ENCODE measurements at regions not wholly inside any gene's neighbourhood (a gene's known extent, or its start where the extent isn't known, plus 50 kb on each side); places are given as distances from the start of the nearest gene placed in this dataset.

DNA sequence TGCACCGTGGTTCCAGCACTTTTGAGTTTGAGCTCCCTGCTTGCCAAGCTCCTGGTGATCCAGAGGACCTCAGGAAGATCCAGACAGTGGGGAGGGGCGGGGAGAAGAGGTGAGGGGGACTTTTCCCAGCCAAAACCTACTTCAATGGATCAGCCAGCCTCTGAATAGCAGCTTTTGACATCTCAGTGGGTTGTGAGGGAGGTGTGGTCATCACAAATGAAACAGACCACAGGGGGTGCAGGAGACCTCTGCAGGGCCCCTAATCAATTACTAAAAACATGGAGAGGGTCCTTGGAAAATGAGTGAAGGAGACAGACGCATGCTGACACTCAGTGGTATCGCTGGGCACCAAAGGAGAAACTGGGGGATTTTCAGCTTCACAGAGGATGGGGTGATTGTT is 372.7 kb downstream of the ZNF521 start:
- DNase-seq (ENCODE audit: low spot score) (no peak), FAIRE-seq (no peak)

DNA sequence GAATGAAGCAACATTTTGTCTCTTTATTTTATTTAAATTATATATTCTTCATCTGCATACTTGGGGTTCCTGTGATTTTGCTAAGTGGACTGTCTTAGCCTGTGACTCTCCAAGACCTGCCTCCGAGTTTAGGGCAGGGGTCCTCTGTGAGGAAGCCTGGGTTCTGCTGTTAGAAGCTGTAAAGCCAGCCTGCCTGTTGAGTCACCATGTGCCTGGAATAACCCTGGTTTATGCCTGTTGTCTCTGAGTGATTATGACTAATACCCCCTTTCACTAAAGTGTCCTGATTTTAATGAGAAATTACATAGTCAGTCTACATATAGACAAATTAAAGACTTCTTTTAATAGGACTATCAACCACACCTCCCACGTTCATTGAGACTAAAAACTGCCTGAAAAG is 369.1 kb downstream of the ZNF521 start:
- DNase-seq (ENCODE audit: low spot score): no peak
- no peak for FAIRE-seq

DNA sequence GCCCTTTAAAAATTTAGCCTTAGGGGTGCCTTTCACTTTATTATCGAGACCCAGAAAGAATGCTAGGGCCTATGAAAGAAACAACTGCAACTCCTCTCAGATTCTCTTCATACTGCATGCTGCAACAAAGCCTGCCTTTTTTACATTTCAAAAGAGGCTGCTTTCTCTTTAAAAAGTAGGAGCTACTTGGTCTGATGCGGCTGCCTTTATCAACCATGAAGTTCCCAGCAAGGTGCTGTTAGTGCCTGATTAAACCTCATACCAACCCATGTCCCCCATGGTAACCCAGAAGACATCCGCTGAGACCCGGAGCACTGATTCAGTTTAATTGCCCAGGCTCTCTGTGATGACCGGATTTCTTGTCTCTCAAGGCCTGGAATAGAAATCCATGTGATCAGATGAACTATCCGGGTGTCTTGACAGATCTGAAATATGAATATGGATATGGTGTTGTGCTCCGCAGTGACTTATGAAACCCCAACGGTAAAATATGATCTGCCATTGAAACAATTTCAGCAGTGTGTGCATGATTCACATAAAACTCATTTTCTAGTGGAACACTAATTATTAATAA is 368.3 kb downstream of the ZNF521 start:
- DNase-seq (ENCODE audit: low spot score): no peak
- FAIRE-seq: no peak

DNA sequence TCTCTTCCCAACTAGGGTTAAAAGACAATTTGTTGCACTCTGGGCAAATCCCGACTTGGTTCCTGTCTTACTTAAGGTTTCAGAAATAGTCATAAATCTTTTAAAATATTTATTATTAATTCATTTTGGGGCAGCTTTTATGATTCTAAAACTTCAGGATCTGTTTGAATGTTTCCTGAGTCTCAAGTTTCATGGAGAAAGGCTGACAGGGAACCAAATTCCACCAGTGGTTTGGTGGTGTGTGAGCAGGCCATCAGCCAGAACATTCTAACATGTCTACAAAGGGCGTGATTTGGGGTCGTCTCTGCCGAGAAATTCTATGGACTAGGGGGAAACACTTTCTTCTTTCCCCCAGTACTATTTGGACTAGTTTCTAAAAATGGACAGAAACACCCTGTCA is 366.4 kb downstream of the ZNF521 start:
- FAIRE-seq (no peak), DNase-seq (ENCODE audit: low spot score) (no peak)

DNA sequence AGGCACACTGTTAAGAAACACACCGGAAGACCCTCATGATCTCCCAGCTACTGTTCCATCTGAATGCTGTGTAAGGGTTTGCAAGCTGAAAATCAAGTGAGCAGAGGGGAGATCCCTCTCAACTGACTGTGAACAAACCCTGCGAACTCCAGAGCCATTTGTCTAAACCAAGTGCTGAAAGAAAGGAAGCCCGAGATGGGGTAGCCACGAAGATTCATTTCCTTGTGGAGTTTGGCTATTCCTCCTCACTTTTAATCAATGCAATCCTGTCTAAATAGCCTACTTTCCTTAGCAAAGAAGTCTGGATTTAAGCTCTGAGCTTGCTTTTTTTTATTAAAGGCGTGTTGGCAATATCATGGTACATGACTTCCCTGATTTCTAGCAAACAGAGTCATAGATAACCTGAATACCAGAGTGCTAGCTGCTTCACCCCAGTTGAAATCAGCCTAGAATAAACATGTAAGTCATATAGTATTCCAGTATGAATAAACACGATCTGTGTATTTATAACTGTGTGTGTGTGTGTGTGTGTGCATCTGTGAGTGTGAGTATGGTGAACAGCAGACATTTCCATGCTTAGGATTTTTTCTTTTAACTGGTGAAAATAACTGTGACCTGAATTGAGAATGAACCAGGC is 365.2 kb downstream of the ZNF521 start:
- no peak for DNase-seq (ENCODE audit: low spot score)
- no peak for FAIRE-seq

DNA sequence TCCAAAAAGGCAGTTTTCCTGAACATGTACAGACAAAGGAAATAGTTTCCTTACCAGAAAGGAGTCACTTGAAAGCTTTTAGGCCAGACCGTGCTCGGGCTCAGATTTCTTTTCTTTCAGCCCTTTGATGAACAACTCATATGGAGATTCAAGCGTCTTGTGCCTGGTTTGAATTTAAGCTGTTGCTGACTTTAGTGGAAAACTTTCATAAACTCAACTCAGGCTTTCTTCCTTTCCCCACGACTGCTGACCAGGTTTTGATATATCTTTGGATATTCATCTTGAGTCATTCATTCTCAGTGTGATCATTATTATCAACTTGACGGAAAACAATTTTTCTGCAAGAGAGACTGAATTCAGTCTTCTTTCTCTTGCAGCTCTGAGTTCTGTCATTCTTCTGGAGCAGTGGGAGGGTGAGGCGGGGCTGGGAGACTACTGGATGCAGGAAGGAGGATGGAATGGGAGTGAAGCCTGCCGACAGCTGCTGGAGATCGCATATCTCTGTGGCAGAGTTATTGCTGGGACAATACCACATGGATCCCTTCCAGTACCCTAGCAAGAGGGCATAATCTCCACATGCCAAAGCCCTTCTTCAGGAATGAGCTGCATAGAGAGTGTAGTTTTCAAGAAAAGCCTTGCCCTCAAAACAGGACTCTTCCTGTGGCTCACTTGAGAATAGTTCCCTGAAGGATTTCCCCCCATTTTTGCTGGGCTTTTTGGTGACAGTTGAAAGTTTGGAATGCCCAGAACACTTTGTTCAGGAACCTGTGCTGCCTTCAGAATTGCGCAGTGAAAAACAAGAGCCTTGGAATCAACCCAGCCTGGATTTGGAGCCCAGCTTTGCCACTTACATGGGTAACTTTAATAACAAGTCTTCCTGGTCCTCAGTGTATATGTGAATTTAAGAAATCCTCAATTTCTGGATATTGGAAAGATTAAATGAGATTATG is 364.4 kb downstream of the ZNF521 start:
- FAIRE-seq (no peak), DNase-seq (ENCODE audit: low spot score) (no peak)

DNA sequence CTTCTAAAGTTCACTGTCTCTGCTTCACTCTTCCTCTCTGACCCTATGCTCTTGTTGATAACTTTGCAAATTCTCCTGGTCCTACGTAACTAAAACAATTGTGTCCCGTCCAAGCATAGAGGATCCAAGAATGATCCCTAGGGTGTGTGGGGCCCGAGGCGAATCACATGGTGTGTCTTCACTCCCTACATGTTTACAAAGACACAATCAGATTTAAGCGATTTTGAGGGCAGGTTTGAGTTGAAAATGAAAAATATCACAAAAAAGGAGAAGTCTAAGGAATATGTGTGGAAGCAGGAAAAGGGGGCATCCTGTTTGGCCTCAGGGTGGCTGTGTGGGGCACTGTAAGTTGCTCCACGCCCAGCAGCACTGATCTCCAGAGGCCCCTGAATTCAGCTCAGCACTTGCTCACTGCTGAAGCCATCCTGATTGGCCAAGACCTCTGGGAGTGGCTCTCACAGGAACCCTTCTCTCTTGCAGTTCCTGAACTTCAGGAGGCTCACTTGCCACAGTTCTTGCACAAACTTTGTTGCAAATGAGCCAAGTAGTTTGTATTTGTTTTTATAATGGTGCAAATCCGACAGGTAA is 363.6 kb downstream of the ZNF521 start:
- FAIRE-seq: no peak
- no peak for DNase-seq (ENCODE audit: low spot score)

DNA sequence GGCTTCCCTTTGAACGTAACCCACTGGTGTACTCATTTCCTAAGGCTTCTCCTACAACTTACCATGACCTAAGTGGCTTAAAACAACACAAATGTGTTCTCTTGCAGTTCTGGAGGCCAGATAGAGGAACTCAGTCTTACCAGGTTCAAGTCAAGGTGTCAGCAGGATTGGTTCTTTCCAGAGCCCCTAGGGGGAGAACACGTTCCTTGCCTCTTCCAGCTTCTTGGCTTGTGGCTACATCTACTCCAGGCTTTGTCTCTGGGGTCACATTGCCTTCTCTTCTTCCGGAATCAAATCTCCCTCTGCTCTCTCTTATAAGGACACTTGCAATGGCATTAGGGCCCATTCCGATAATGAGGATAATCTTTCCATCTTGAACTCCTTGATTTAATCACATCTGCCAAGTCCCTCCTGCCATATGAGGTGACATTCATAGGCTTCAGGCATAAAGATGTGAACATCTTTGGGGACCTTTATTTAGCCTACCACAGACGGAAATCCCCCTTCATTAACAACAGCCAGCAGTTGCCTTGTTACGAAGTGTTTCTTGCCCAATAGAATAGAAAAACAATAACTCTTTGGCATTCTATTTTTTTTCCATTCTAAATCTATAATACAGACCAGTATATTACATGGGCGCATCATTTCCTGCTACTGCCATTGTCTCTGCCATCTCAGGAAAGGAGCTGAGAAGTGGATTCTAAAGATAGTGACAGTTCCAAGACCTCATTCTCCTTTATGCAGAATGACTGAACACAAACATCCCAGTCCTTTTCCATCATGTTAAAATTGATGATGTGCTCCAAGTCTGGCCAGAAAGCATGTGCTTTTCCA is 362.0 kb downstream of the ZNF521 start:
- DNase-seq (ENCODE audit: low spot score) (no peak), FAIRE-seq (no peak)

DNA sequence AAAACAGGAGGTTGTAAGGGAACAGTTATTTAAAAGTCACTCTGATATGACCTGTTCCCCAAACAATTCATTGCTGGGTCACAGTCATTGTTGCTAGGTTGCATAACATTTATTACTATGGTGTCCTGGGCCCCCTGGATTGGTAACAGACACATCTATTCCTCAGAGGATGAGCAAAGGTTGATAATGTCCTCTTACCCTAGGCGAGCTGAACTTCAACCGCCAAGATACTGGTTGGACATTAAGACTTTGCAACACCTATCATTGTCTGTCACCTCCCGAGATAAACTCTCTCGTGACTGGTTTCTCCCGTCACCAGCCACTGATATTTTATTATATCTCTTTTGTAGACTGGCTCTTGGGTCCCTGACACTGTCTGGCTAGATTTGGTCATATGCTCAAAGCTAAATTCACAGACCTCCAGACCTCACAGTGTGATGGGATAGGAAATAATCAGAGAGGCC is 361.3 kb downstream of the ZNF521 start:
- DNase-seq (ENCODE audit: low spot score): no peak
- FAIRE-seq: no peak

DNA sequence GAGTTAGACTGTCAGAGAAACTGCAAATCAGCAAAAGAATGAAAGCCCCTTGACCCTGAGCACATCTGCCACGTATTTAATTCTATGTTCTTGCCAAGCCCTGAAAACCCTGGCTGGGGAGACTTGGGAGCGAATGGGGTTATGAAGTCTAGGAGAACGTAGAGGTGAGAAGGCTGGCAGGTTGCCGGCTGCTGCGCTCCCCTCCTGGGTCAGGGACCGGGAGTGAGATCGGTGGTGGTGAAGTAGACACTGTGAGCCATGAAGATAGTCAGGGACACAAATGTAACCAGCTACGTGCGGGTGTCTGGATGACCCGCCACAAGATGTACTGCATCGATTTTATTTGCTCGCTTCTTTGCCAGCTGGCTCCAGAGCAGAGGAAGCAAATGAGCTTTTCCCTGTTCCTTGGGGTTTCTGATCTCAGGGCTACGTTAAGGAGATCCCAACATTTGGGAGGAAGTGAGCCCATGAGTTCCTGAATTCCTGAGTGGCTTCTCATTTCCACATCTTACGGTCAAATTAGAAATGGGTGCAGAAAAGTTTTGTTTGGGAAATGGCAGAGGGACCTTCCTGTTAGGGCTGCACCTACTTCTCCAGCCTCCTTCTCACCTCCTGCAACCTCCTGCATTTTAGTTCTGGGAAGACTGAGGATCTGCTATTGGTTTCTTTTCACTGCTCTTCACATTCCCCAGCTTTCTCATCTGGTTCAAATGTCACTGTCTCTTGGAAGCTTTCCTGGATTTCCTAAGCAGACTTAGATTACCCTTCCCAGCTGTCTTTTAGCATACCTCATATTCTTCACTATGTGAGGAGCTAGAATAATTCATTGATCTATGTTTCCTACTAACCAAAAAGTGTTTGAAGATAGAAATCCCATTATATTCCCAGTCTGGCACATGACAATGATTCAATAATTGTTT is 360.6 kb downstream of the ZNF521 start:
- DNase-seq (ENCODE audit: low spot score) (no peak), FAIRE-seq (no peak)

DNA sequence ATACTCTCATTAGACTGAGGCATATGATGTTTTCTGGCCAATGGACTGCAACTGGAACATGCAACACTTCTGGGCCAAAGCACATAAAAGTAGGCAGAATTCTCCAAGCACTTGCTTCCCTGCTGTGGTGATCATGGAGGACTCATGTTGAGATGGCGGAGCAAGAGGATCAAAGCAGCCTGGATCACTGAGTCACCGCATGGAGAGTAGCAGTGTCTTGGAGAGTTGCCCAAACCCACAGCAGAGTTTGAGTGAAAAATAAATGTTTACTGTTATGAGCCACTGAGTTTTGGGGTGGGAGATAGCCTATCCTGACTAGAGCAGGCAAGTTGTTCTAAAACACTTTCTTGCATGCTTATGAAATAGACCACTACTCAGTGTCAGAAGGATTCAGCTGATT is 359.5 kb downstream of the ZNF521 start:
- FAIRE-seq (no peak), DNase-seq (ENCODE audit: low spot score) (no peak)

DNA sequence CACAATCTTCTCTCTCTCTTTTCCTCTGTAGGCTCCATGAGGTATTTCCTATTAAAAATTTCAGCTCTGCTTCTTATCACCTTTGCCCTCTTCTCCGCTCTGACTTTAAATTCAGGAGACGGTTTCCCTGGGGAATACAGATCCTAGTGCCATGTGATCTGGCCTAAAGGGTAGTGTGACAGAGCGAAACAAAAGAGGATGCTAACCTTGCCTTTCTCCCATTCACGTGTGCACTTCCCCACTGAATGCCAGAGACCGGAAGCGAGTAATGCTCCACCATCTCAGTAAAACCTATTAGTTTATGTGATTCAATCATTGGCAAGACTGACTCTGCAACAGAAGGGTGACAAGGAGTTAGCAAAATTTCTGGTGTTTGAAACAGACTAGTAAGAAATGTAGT is 358.3 kb downstream of the ZNF521 start:
- no peak for DNase-seq (ENCODE audit: low spot score)
- FAIRE-seq: no peak

DNA sequence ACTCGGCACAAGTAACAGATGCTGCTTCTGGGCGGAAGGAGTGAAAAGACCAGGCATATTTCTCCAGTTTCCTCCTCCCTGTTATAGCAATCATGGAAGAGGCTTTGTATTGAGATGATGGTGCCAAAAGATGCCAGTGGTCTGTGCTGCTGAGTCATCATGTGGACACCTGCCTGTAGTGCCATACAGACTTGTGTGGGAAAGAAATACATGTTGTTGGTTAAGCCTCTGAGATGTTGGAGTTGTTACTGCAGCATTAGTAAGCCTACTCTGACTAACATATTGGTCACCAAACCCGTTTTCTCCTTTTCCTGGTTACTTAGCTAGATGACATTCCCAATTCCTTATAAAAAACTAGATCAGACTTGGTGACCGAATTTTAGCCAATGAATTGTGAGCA is 356.9 kb downstream of the ZNF521 start:
- DNase-seq (ENCODE audit: low spot score) (no peak), FAIRE-seq (no peak)

DNA sequence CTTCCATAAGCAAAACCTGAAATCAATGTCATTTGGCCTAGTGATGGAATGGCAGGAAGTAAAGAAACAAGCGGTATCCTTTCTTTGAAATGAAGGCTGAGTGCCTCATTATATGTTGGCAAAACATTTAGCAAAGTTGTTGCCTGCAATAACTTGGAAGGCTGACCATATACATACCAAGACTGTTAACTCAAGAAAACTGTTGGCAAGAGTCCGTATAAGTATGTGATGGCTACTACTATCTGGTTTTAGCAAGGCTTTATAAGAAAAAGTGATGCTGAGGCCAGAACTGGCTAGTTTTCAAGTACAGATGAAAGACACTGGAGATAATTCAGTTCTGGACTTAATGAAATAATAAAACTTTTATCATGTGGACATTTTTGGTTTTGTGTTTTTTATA is 356.2 kb downstream of the ZNF521 start:
- FAIRE-seq (no peak), DNase-seq (ENCODE audit: low spot score) (no peak)

DNA sequence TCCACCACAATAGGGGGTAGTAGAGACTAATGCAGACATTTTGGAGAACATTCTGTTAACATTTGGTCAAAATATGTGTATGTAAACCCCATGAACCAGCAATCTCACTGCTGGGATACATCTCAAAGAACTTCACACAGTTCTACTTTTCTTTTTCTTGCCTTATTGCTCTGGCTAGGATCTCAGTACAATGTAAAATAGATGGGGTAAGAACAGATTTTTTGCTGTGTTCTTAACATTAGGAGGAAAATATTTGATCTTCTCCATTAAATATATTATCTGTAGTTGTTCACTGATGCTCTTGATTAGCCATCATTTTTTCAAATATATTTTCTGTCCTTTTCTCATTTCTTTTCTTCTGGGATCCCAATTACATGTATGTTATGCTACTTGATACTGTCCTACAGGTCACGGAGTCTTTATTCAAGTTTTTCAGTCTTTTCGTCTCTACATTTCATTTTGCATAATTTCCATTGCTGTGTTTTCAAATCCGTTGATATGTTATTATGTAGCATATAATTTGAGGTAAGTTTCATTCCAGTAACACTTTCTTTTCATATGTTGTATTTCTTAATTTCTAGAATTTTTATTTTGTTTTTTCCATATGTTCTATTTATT is 352.2 kb downstream of the ZNF521 start:
- FAIRE-seq: no peak
- no peak for DNase-seq (ENCODE audit: low spot score)

DNA sequence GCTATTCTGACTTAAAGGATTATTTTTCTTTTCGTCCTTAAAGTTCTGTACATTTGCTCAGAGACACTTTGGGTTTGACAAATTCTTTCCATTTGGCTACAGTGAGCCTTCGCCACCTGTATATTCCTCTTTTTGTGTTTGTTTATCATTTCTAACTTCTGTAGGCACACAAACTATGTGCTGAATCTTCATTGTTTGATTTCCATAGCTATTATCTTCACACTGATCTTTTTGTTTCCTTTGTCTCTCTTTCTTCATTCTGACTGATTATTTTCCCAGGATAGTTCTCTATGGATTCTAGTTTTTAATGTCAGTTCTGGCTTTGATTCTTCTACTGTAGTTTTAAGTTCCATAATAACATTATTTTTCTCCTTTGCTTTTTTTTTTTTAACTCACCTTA is 350.2 kb downstream of the ZNF521 start:
- FAIRE-seq (no peak), DNase-seq (ENCODE audit: low spot score) (no peak)

DNA sequence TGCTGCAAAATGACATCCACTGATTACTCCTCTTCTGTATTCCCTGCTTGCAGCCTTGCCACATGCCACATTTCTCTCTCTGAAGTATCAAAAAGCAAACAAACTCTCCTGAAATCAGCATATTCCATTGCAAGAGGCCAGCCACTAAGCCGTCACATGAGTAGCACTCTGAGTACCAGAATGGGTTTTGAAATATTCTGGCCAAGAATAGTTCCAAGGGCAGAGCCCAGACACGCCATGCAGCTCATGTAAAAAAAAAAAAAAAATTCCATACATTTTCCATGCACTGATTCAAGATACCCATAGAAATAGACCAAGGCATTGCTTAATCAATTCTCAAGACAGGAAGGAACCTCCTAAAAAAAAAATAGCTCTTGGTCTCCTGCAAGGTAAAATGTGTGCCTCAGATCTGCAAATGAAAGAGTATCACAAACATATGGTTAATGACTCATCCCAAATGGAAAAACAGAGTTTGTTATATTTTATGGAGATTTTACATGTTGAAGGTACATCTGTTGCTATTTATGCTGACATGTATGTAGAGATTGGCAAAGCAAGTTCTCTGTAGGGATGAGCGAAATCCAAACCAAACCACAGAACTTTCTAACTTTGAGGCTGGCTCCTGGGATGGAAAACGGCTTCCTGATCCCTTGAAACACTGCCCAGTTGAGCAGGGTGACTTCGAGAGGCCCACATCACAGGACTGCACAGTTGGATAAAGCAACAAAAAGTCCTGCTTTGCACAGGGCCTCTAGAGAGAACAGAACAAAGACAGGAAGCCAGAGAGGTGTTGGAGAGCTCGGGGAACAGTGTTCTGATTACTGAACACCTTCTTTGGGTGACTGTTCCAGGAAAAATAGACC is 346.2 kb downstream of the ZNF521 start:
- DNase-seq (ENCODE audit: low spot score) (no peak), FAIRE-seq (no peak)

DNA sequence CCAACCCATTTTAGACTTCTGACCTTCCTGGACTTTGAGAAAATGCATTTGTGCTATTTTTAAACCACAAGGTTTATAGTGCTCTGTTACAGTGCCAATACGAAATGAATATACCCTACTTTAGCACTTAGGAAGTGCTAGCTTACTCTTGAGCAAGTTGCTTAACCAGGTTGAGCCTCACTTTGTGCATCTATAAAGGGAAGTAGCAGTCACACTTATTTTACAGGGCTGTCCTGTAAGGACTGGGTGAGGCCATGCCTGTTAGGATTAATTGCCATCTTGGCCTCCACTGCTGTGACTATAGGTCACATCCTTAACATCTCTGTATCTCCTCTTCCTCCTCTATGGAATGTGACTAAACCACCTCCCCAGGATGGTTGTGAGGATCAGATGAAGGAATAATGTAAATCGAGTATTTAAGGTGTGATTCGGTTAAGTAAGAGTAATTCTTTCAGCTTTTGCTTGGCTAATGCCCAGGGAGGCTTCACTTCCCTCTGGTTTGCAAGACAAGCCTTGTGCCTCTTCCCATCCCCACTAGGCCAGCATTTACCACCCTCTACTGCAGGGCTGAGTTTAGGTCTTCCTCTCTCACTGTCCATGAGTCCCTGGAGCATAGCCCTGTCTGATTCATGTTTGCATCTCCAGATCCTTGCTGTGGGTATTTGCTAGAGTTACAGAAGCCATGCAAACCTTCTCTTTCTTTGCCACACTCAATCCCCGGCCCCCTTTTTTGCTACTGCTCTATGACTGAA is 341.2 kb downstream of the ZNF521 start:
- DNase-seq (ENCODE audit: low spot score) (no peak), FAIRE-seq (no peak)
